Limb (tissue), 2 donors: ENCODE measurements at regions not wholly inside any gene's neighbourhood (a gene's known extent, or its start where the extent isn't known, plus 50 kb on each side); places are given as distances from the start of the nearest gene placed in this dataset.

Experiments
- DNase-seq, 2 donors: peaks; one replicate each; pipeline ENCODE4 v3.0.0-alpha.2; 2016; ENCODE audit errors: extremely low spot score in 2 of 2

- DNase-seq: no peak
Measured at GRCh38 chr15:45743426-45744235, 108.8 kb downstream of the SQOR start.

GRCh38 chr15:45744236-45744589 lies 109.4 kb downstream of the SQOR start:
- no peak for DNase-seq

GRCh38 chr15:45747426-45747825 lies 112.6 kb downstream of the SQOR start:
- DNase-seq: no peak

- no peak for DNase-seq
Measured at GRCh38 chr15:45751629-45752028, 116.8 kb downstream of the SQOR start.

GRCh38 chr15:45759936-45760335 lies 125.1 kb downstream of the SQOR start:
- no peak for DNase-seq

GRCh38 chr15:45762726-45763125 lies 127.9 kb downstream of the SQOR start:
- DNase-seq: no peak

- no peak for DNase-seq
Measured at GRCh38 chr15:45763170-45763869, 128.5 kb downstream of the SQOR start.

GRCh38 chr15:45773149-45773548 lies 138.3 kb downstream of the SQOR start:
- DNase-seq: no peak

GRCh38 chr15:45776772-45777171 lies 141.9 kb downstream of the SQOR start:
- DNase-seq: no peak

- DNase-seq: no peak
Measured at GRCh38 chr15:45777781-45778180, 143.0 kb downstream of the SQOR start.

- DNase-seq: no peak
Measured at GRCh38 chr15:45780352-45780751, 145.5 kb downstream of the SQOR start.

- DNase-seq: no peak
Measured at GRCh38 chr15:45784656-45785055, 149.8 kb downstream of the SQOR start.

- DNase-seq: no peak
Measured at GRCh38 chr15:45785897-45786296, 151.1 kb downstream of the SQOR start.

- peak in 1 of 2 donors; percentile 35 for DNase-seq
Measured at GRCh38 chr15:45790325-45790943, 155.6 kb downstream of the SQOR start.

- DNase-seq: no peak
Measured at GRCh38 chr15:45794304-45794703, 159.5 kb downstream of the SQOR start.

- peak; percentile 52 to 68 for DNase-seq
Measured at GRCh38 chr15:45794712-45795439, 160.0 kb downstream of the SQOR start.

GRCh38 chr15:45795440-45796069 lies 160.7 kb downstream of the SQOR start:
- DNase-seq: peak; percentile 41 to 83

- no peak for DNase-seq
Measured at GRCh38 chr15:45796433-45796832, 161.6 kb downstream of the SQOR start.

GRCh38 chr15:45799508-45799907 lies 164.7 kb downstream of the SQOR start:
- no peak for DNase-seq

- DNase-seq: no peak
Measured at GRCh38 chr15:45801543-45801942, 166.7 kb downstream of the SQOR start.

- DNase-seq: no peak
Measured at GRCh38 chr15:45802140-45802539, 167.3 kb downstream of the SQOR start.
